ENCODE measurements at regions not wholly inside any gene's neighbourhood (a gene's known extent, or its start where the extent isn't known, plus 50 kb on each side); places are given as distances from the start of the nearest gene placed in this dataset.

- Histone ChIP-seq H3K27me3 (replicated peaks; ENCODE audit: control insufficient read depth, insufficient read depth, low read length, poor library complexity, severe bottlenecking) (no peaks in the 10 kb centered on the region), H3K4me3 (ENCODE audit: insufficient read depth, low read depth, low read length, poor library complexity, severe bottlenecking) (no peak overlapping the region), H3K4me1 (ENCODE audit: control insufficient read depth, insufficient read depth, low read length, poor library complexity, severe bottlenecking) (no peaks in the 10 kb centered on the region), H3K36me3 (ENCODE audit: control insufficient read depth, insufficient read depth, low read length) (no peaks in the 10 kb centered on the region), H3K9me3 (ENCODE audit: control insufficient read depth, low read length) (no peaks in the 10 kb centered on the region), H3K27ac (ENCODE audit: insufficient read depth, low read length, poor library complexity, severe bottlenecking) (no peak overlapping the region)
- DNase-seq: no peak
Observed at GRCh38 chr13:44758630-44759383, 182.7 kb upstream of the TSC22D1 start.

GRCh38 chr13:44757671-44758070, 181.5 kb upstream of the TSC22D1 start:
- no peak overlapping the region for H3K27ac ChIP-seq (ENCODE audit: insufficient read depth, low read length, poor library complexity, severe bottlenecking)
- H3K4me1 ChIP-seq (ENCODE audit: control insufficient read depth, insufficient read depth, low read length, poor library complexity, severe bottlenecking): no peaks in the 10 kb centered on the region
- H3K4me3 ChIP-seq (ENCODE audit: insufficient read depth, low read depth, low read length, poor library complexity, severe bottlenecking): no peak overlapping the region
- no peaks in the 10 kb centered on the region for H3K36me3 ChIP-seq (ENCODE audit: control insufficient read depth, insufficient read depth, low read length)
- no peaks in the 10 kb centered on the region for H3K27me3 ChIP-seq (replicated peaks; ENCODE audit: control insufficient read depth, insufficient read depth, low read length, poor library complexity, severe bottlenecking)
- no peak for DNase-seq
- H3K9me3 ChIP-seq (ENCODE audit: control insufficient read depth, low read length): no peaks in the 10 kb centered on the region

GRCh38 chr13:44756276-44756810, 180.2 kb upstream of the TSC22D1 start:
- Histone ChIP-seq H3K36me3 (ENCODE audit: control insufficient read depth, insufficient read depth, low read length) (no peaks in the 10 kb centered on the region), H3K27me3 (replicated peaks; ENCODE audit: control insufficient read depth, insufficient read depth, low read length, poor library complexity, severe bottlenecking) (no peaks in the 10 kb centered on the region), H3K9me3 (ENCODE audit: control insufficient read depth, low read length) (no peaks in the 10 kb centered on the region), H3K4me1 (ENCODE audit: control insufficient read depth, insufficient read depth, low read length, poor library complexity, severe bottlenecking) (no peaks in the 10 kb centered on the region), H3K27ac (ENCODE audit: insufficient read depth, low read length, poor library complexity, severe bottlenecking) (no peak overlapping the region), H3K4me3 (ENCODE audit: insufficient read depth, low read depth, low read length, poor library complexity, severe bottlenecking) (no peak overlapping the region)
- DNase-seq: no peak

DNA sequence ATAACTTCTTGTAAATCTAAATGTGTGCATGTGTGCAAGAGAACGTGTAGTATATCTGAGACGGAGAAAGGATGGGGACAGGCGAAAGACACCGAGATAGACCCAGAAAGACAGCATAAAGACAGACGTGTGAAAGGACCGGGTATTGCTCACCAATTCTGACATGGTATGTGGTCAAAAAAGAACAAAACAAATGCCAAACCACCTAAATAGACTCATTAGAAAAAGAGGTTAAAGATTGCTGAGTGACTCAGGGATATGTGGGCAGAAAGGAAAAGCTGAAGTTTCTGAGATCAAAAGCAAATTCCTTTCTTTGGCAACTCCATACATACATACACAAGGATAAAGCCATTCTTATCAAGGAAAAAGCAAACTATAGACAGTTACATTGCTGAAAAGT, 179.7 kb upstream of the TSC22D1 start:
- no peaks in the 10 kb centered on the region for H3K9me3 ChIP-seq (ENCODE audit: control insufficient read depth, low read length)
- no peak for DNase-seq
- H3K27me3 ChIP-seq (replicated peaks; ENCODE audit: control insufficient read depth, insufficient read depth, low read length, poor library complexity, severe bottlenecking): no peaks in the 10 kb centered on the region
- no peaks in the 10 kb centered on the region for H3K36me3 ChIP-seq (ENCODE audit: control insufficient read depth, insufficient read depth, low read length)
- H3K27ac ChIP-seq (ENCODE audit: insufficient read depth, low read length, poor library complexity, severe bottlenecking): no peak overlapping the region
- H3K4me3 ChIP-seq (ENCODE audit: insufficient read depth, low read depth, low read length, poor library complexity, severe bottlenecking): no peak overlapping the region
- no peaks in the 10 kb centered on the region for H3K4me1 ChIP-seq (ENCODE audit: control insufficient read depth, insufficient read depth, low read length, poor library complexity, severe bottlenecking)

- DNase-seq: no peak
- H3K36me3 ChIP-seq (ENCODE audit: control insufficient read depth, insufficient read depth, low read length): no peaks in the 10 kb centered on the region
- H3K27me3 ChIP-seq (replicated peaks; ENCODE audit: control insufficient read depth, insufficient read depth, low read length, poor library complexity, severe bottlenecking): no peaks in the 10 kb centered on the region
- no peaks in the 10 kb centered on the region for H3K4me1 ChIP-seq (ENCODE audit: control insufficient read depth, insufficient read depth, low read length, poor library complexity, severe bottlenecking)
- H3K9me3 ChIP-seq (ENCODE audit: control insufficient read depth, low read length): no peaks in the 10 kb centered on the region
- no peak overlapping the region for H3K27ac ChIP-seq (ENCODE audit: insufficient read depth, low read length, poor library complexity, severe bottlenecking)
- no peak overlapping the region for H3K4me3 ChIP-seq (ENCODE audit: insufficient read depth, low read depth, low read length, poor library complexity, severe bottlenecking)
Observed at GRCh38 chr13:44752164-44752563, 176.0 kb upstream of the TSC22D1 start.

DNA sequence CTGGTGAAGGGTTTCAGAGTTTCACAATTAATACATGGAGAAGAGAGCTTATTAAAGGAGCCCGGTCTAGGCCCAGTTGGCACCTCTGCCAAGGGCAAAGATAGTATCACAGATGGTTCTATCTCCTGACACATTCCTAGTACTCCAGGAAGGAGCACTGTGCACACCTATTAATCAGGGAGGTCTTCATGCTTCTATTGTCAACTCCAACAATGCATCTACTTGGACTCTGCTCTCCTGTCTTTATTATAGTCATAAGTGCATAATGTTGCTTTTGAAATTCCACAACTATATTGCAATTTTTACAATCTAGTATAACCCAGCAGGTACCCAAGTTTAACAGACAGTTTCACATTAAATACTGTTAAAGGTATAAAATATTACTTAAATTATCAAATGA, 174.5 kb upstream of the TSC22D1 start:
- Histone ChIP-seq H3K27me3 (replicated peaks; ENCODE audit: control insufficient read depth, insufficient read depth, low read length, poor library complexity, severe bottlenecking) (no peaks in the 10 kb centered on the region), H3K36me3 (ENCODE audit: control insufficient read depth, insufficient read depth, low read length) (no peaks in the 10 kb centered on the region), H3K27ac (ENCODE audit: insufficient read depth, low read length, poor library complexity, severe bottlenecking) (no peak overlapping the region), H3K4me1 (ENCODE audit: control insufficient read depth, insufficient read depth, low read length, poor library complexity, severe bottlenecking) (no peaks in the 10 kb centered on the region), H3K4me3 (ENCODE audit: insufficient read depth, low read depth, low read length, poor library complexity, severe bottlenecking) (no peak overlapping the region), H3K9me3 (ENCODE audit: control insufficient read depth, low read length) (no peaks in the 10 kb centered on the region)
- DNase-seq: no peak

- DNase-seq: no peak
- H3K36me3 ChIP-seq (ENCODE audit: control insufficient read depth, insufficient read depth, low read length): no peaks in the 10 kb centered on the region
- H3K9me3 ChIP-seq (ENCODE audit: control insufficient read depth, low read length): no peaks in the 10 kb centered on the region
- H3K4me3 ChIP-seq (ENCODE audit: insufficient read depth, low read depth, low read length, poor library complexity, severe bottlenecking): no peak overlapping the region
- H3K4me1 ChIP-seq (ENCODE audit: control insufficient read depth, insufficient read depth, low read length, poor library complexity, severe bottlenecking): no peaks in the 10 kb centered on the region
- no peak overlapping the region for H3K27ac ChIP-seq (ENCODE audit: insufficient read depth, low read length, poor library complexity, severe bottlenecking)
- no peaks in the 10 kb centered on the region for H3K27me3 ChIP-seq (replicated peaks; ENCODE audit: control insufficient read depth, insufficient read depth, low read length, poor library complexity, severe bottlenecking)
Observed at GRCh38 chr13:44749906-44750305, 173.8 kb upstream of the TSC22D1 start.

GRCh38 chr13:44748439-44748838, 172.3 kb upstream of the TSC22D1 start:
- Histone ChIP-seq H3K36me3 (ENCODE audit: control insufficient read depth, insufficient read depth, low read length) (no peaks in the 10 kb centered on the region), H3K27ac (ENCODE audit: insufficient read depth, low read length, poor library complexity, severe bottlenecking) (no peak overlapping the region), H3K4me3 (ENCODE audit: insufficient read depth, low read depth, low read length, poor library complexity, severe bottlenecking) (no peak overlapping the region), H3K4me1 (ENCODE audit: control insufficient read depth, insufficient read depth, low read length, poor library complexity, severe bottlenecking) (no peaks in the 10 kb centered on the region), H3K9me3 (ENCODE audit: control insufficient read depth, low read length) (no peaks in the 10 kb centered on the region), H3K27me3 (replicated peaks; ENCODE audit: control insufficient read depth, insufficient read depth, low read length, poor library complexity, severe bottlenecking) (no peaks in the 10 kb centered on the region)
- no peak for DNase-seq

DNA sequence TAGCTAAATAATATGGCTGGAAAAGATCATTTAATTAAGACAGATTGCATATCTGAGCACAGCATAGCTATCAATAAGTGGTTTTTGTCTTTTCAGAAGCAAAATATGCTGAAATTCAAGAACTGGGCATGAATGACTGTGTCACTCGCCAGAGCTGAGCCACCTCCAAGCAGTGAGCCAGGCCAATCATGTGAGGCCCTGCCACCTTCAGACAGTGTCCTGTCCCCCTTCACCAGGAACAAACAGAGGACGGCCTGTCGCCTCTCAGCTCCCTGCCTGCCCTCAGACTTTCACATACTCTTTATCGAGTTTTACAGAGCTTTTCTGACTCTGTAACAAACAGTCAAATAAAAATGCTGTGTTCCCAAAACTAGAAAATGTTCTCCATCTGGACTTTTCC, 171.0 kb upstream of the TSC22D1 start:
- no peaks in the 10 kb centered on the region for H3K4me1 ChIP-seq (ENCODE audit: control insufficient read depth, insufficient read depth, low read length, poor library complexity, severe bottlenecking)
- H3K27me3 ChIP-seq (replicated peaks; ENCODE audit: control insufficient read depth, insufficient read depth, low read length, poor library complexity, severe bottlenecking): no peaks in the 10 kb centered on the region
- H3K4me3 ChIP-seq (ENCODE audit: insufficient read depth, low read depth, low read length, poor library complexity, severe bottlenecking): no peak overlapping the region
- no peak for DNase-seq
- no peak overlapping the region for H3K27ac ChIP-seq (ENCODE audit: insufficient read depth, low read length, poor library complexity, severe bottlenecking)
- H3K36me3 ChIP-seq (ENCODE audit: control insufficient read depth, insufficient read depth, low read length): no peaks in the 10 kb centered on the region
- no peaks in the 10 kb centered on the region for H3K9me3 ChIP-seq (ENCODE audit: control insufficient read depth, low read length)

DNA sequence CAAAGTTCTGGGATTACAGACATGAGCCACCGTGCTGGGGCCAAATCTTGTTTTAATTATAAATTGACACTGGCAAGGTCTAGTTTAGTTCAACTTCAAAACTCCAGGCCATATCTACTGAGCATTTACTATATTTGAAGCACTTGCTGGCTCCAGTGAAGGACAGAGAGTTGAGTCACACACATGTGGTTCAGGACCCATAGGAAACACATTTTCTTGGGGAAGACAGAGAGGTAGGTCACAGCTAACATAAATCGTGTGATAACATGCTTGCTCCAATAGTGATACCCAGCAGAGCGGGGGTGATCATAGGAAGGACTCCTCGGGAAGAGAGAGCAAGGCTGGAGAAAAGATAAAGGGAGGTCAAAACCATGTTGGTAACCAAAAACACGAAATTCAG, 170.6 kb upstream of the TSC22D1 start:
- Histone ChIP-seq H3K9me3 (ENCODE audit: control insufficient read depth, low read length) (no peaks in the 10 kb centered on the region), H3K36me3 (ENCODE audit: control insufficient read depth, insufficient read depth, low read length) (no peaks in the 10 kb centered on the region), H3K4me1 (ENCODE audit: control insufficient read depth, insufficient read depth, low read length, poor library complexity, severe bottlenecking) (no peaks in the 10 kb centered on the region), H3K27me3 (replicated peaks; ENCODE audit: control insufficient read depth, insufficient read depth, low read length, poor library complexity, severe bottlenecking) (no peaks in the 10 kb centered on the region), H3K4me3 (ENCODE audit: insufficient read depth, low read depth, low read length, poor library complexity, severe bottlenecking) (no peak overlapping the region), H3K27ac (ENCODE audit: insufficient read depth, low read length, poor library complexity, severe bottlenecking) (no peak overlapping the region)
- no peak for DNase-seq

Data from effector memory CD4-positive, alpha-beta T cell (primary cell).